GM12878 (cell line): ENCODE measurements at regions not wholly inside any gene's neighbourhood (a gene's known extent, or its start where the extent isn't known, plus 50 kb on each side); places are given as distances from the start of the nearest gene placed in this dataset.

Source experiments
- EGR1 ChIP-seq, 2 experiments: IDR thresholded peaks; 1 replicate in 1 of 2; 2 replicates in 1 of 2; pipeline ENCODE4 v1.6.1; 2011 to 2012; ENCODE audit warnings: low read depth in 2 of 2, low read length in 2 of 2, borderline replicate concordance in 1 of 2, mild to moderate bottlenecking in 1 of 2, moderate library complexity in 1 of 2
- EP300 ChIP-seq, 2 experiments: fragments of 150-350 bp in 1 of 2; IDR thresholded peaks; 2 replicates each; pipeline ENCODE4 v1.6.1; 2011 to 2012; ENCODE audit warnings: low read depth in 2 of 2, low read length in 2 of 2, borderline replicate concordance in 1 of 2, improper control_type of control experiment in 1 of 2, inconsistent platforms in 1 of 2; ENCODE audit not compliant: control insufficient read depth in 1 of 2
- EZH2 ChIP-seq: IDR thresholded peaks from 2 replicates; pipeline ENCODE4 v1.6.1; 2012; ENCODE audit warnings: low read depth, mild to moderate bottlenecking, control low read depth, inconsistent platforms, low read length, borderline replicate concordance; ENCODE audit not compliant: control insufficient read depth
- HCFC1 ChIP-seq: fragments of 150-350 bp; IDR thresholded peaks from 2 replicates; pipeline ENCODE4 v1.6.1; 2014; ENCODE audit warnings: low read length
- MYB ChIP-seq: fragments of 150-350 bp; IDR thresholded peaks from 2 replicates; pipeline ENCODE4 v1.6.1; 2014; ENCODE audit warnings: mild to moderate bottlenecking, low read depth, low read length, borderline replicate concordance
- POLR2A ChIP-seq: IDR thresholded peaks from 2 replicates; pipeline ENCODE4 v1.6.1; 2011; ENCODE audit warnings: low read depth, mild to moderate bottlenecking, low read length
- RCOR1 ChIP-seq: conservative IDR thresholded peaks from 2 replicates; pipeline ENCODE4 v1.6.1; 2012; ENCODE audit warnings: low read depth, low read length, improper control_type of control experiment
- SUZ12 ChIP-seq: fragments of 200-600 bp; sonication (generic); IDR thresholded peaks from one replicate; pipeline ENCODE4 v1.6.1; 2018; ENCODE audit warnings: antibody characterized with exemption, mild to moderate bottlenecking; ENCODE audit not compliant: unreplicated experiment
- TAF1 ChIP-seq: IDR thresholded peaks from 2 replicates; pipeline ENCODE4 v1.6.1; 2011; ENCODE audit warnings: mild to moderate bottlenecking, low read depth, low read length, borderline replicate concordance
- TCF7 ChIP-seq: IDR thresholded peaks from 2 replicates; pipeline ENCODE4 v1.6.1; 2014; ENCODE audit warnings: antibody characterized with exemption, borderline replicate concordance
- TF ChIP-seq, protein P1 (sequence below): fragments of 450-650 bp; IDR thresholded peaks from 2 replicates; pipeline ENCODE4 v1.6.1; 2017; ENCODE audit warnings: mild to moderate bottlenecking, moderate library complexity
- TF ChIP-seq, protein P2 (sequence below), 3 experiments: IDR thresholded peaks in 2 of 3; conservative IDR thresholded peaks in 1 of 3; 2 replicates each; pipeline ENCODE4 v1.5.1; 2011; ENCODE audit warnings: low read depth in 3 of 3, low read length in 3 of 3, mild to moderate bottlenecking in 3 of 3, control low read depth in 2 of 3, moderate library complexity in 2 of 3, inconsistent platforms in 1 of 3, mixed read lengths in 1 of 3; ENCODE audit not compliant: control insufficient read depth in 2 of 3, insufficient read depth in 1 of 3; ENCODE audit errors: extremely low read depth in 1 of 3
- TF ChIP-seq, protein P3 (sequence below): IDR thresholded peaks from 2 replicates; pipeline ENCODE4 v1.6.1; 2012; ENCODE audit warnings: mild to moderate bottlenecking, low read depth, low read length

DNA sequence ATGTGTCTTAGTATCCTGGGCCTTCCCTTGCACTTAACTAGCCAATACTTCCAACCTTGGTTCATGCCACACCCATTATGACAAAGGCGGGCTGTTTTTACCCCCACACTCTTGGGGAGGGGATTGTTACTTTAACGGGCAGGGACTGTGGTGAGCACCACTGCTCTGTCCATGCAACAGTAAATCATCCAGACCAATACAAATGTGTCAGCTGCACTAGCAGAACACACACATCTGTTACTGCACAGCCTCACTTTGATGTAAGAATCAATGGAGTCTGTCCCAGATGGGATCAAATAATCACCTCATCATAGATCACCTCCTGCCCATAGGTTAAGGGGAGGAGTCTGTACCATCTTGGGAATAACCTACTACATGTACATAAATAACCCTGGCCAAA lies 58.1 kb downstream of the NPAP1 start:
- TF ChIP-seq, protein P1, sequence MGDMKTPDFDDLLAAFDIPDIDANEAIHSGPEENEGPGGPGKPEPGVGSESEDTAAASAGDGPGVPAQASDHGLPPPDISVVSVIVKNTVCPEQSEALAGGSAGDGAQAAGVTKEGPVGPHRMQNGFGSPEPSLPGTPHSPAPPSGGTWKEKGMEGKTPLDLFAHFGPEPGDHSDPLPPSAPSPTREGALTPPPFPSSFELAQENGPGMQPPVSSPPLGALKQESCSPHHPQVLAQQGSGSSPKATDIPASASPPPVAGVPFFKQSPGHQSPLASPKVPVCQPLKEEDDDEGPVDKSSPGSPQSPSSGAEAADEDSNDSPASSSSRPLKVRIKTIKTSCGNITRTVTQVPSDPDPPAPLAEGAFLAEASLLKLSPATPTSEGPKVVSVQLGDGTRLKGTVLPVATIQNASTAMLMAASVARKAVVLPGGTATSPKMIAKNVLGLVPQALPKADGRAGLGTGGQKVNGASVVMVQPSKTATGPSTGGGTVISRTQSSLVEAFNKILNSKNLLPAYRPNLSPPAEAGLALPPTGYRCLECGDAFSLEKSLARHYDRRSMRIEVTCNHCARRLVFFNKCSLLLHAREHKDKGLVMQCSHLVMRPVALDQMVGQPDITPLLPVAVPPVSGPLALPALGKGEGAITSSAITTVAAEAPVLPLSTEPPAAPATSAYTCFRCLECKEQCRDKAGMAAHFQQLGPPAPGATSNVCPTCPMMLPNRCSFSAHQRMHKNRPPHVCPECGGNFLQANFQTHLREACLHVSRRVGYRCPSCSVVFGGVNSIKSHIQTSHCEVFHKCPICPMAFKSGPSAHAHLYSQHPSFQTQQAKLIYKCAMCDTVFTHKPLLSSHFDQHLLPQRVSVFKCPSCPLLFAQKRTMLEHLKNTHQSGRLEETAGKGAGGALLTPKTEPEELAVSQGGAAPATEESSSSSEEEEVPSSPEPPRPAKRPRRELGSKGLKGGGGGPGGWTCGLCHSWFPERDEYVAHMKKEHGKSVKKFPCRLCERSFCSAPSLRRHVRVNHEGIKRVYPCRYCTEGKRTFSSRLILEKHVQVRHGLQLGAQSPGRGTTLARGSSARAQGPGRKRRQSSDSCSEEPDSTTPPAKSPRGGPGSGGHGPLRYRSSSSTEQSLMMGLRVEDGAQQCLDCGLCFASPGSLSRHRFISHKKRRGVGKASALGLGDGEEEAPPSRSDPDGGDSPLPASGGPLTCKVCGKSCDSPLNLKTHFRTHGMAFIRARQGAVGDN: no peak
- TF ChIP-seq, protein P2, sequence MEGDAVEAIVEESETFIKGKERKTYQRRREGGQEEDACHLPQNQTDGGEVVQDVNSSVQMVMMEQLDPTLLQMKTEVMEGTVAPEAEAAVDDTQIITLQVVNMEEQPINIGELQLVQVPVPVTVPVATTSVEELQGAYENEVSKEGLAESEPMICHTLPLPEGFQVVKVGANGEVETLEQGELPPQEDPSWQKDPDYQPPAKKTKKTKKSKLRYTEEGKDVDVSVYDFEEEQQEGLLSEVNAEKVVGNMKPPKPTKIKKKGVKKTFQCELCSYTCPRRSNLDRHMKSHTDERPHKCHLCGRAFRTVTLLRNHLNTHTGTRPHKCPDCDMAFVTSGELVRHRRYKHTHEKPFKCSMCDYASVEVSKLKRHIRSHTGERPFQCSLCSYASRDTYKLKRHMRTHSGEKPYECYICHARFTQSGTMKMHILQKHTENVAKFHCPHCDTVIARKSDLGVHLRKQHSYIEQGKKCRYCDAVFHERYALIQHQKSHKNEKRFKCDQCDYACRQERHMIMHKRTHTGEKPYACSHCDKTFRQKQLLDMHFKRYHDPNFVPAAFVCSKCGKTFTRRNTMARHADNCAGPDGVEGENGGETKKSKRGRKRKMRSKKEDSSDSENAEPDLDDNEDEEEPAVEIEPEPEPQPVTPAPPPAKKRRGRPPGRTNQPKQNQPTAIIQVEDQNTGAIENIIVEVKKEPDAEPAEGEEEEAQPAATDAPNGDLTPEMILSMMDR (IDR thresholded peaks at IDR 0.05 in 2 of 3, conservative IDR thresholded peaks at IDR 0.05 in 1 of 3; ENCODE audit: control insufficient read depth in 2 of 3, extremely low read depth in 1 of 3, insufficient read depth in 1 of 3, low read depth in 3 of 3, low read length in 3 of 3): no peak
- TF ChIP-seq TAF1: no peak
- TF ChIP-seq, protein P3, sequence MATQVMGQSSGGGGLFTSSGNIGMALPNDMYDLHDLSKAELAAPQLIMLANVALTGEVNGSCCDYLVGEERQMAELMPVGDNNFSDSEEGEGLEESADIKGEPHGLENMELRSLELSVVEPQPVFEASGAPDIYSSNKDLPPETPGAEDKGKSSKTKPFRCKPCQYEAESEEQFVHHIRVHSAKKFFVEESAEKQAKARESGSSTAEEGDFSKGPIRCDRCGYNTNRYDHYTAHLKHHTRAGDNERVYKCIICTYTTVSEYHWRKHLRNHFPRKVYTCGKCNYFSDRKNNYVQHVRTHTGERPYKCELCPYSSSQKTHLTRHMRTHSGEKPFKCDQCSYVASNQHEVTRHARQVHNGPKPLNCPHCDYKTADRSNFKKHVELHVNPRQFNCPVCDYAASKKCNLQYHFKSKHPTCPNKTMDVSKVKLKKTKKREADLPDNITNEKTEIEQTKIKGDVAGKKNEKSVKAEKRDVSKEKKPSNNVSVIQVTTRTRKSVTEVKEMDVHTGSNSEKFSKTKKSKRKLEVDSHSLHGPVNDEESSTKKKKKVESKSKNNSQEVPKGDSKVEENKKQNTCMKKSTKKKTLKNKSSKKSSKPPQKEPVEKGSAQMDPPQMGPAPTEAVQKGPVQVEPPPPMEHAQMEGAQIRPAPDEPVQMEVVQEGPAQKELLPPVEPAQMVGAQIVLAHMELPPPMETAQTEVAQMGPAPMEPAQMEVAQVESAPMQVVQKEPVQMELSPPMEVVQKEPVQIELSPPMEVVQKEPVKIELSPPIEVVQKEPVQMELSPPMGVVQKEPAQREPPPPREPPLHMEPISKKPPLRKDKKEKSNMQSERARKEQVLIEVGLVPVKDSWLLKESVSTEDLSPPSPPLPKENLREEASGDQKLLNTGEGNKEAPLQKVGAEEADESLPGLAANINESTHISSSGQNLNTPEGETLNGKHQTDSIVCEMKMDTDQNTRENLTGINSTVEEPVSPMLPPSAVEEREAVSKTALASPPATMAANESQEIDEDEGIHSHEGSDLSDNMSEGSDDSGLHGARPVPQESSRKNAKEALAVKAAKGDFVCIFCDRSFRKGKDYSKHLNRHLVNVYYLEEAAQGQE: no peak
- TF ChIP-seq EP300 (IDR thresholded peaks at IDR 0.05; ENCODE audit: borderline replicate concordance in 1 of 2, control insufficient read depth in 1 of 2, low read depth in 2 of 2, low read length in 2 of 2): no peak
- no peak for TF ChIP-seq HCFC1
- no peak for TF ChIP-seq RCOR1
- no peak for TF ChIP-seq EGR1 (IDR thresholded peaks at IDR 0.05; ENCODE audit: borderline replicate concordance in 1 of 2, low read depth in 2 of 2, low read length in 2 of 2)
- no peak for TF ChIP-seq MYB
- TF ChIP-seq TCF7: no peak
- TF ChIP-seq EZH2: no peak
- no peak for TF ChIP-seq POLR2A
- TF ChIP-seq SUZ12: no peak
